ENCODE measurements at regions not wholly inside any gene's neighbourhood (a gene's known extent, or its start where the extent isn't known, plus 50 kb on each side); places are given as distances from the start of the nearest gene placed in this dataset.

DNA sequence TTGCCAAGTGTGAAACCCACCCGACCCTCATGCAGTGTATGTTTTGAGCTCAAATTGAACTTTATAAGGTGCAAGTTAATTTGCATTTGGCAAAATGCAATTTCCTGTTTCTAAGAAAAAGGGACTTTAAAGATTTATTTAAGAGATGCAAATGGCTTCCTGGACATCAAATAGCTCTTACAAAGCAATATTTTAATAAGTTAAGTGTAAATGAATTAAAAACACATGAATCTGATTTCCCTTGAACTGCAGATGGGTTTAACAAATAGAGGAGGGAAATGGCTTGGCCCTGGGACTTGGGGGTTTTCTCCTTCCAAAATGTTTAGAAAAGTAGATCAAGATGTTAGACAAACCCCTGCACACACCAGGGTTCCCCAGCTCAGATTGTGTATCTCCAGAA, 116.0 kb downstream of the EN1 start:
- no peak overlapping the region for H3K4me2 ChIP-seq (ENCODE audit: low read length)
- H4K20me1 ChIP-seq (ENCODE audit: insufficient read depth, low read length): no peaks in the 10 kb centered on the region
- no peaks in the 10 kb centered on the region for H3K27me3 ChIP-seq (ENCODE audit: insufficient read depth, low read length)
- H3K79me2 ChIP-seq (ENCODE audit: insufficient read depth, low read length): no peaks in the 10 kb centered on the region
- no peak overlapping the region for H2AFZ ChIP-seq (ENCODE audit: low read length)
- no peaks in the 10 kb centered on the region for H3K9me2 ChIP-seq (ENCODE audit: low read depth, low read length)
- H3K27ac ChIP-seq (ENCODE audit: low read depth, low read length, poor library complexity, severe bottlenecking): no peak overlapping the region
- H3F3A ChIP-seq (ENCODE audit: insufficient read depth, low read length): no peaks in the 10 kb centered on the region
- no peak overlapping the region for H3K4me3 ChIP-seq (ENCODE audit: low read depth, low read length, poor library complexity, severe bottlenecking)
- no peaks in the 10 kb centered on the region for H3K4me1 ChIP-seq (ENCODE audit: insufficient read depth, low read length, severe bottlenecking)
- TF ChIP-seq EZH2 (IDR thresholded peaks at IDR 0.05; ENCODE audit: borderline replicate concordance, low read length): no peak
- TF ChIP-seq, protein P1, sequence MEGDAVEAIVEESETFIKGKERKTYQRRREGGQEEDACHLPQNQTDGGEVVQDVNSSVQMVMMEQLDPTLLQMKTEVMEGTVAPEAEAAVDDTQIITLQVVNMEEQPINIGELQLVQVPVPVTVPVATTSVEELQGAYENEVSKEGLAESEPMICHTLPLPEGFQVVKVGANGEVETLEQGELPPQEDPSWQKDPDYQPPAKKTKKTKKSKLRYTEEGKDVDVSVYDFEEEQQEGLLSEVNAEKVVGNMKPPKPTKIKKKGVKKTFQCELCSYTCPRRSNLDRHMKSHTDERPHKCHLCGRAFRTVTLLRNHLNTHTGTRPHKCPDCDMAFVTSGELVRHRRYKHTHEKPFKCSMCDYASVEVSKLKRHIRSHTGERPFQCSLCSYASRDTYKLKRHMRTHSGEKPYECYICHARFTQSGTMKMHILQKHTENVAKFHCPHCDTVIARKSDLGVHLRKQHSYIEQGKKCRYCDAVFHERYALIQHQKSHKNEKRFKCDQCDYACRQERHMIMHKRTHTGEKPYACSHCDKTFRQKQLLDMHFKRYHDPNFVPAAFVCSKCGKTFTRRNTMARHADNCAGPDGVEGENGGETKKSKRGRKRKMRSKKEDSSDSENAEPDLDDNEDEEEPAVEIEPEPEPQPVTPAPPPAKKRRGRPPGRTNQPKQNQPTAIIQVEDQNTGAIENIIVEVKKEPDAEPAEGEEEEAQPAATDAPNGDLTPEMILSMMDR (IDR thresholded peaks at IDR 0.05; ENCODE audit: low read length): no peak
- H3K9me3 ChIP-seq (ENCODE audit: low read length): no peaks in the 10 kb centered on the region
- no peaks in the 10 kb centered on the region for H3K36me3 ChIP-seq (ENCODE audit: insufficient read depth, low read length)
- H3K9ac ChIP-seq (ENCODE audit: low read length): no peak overlapping the region

DNA sequence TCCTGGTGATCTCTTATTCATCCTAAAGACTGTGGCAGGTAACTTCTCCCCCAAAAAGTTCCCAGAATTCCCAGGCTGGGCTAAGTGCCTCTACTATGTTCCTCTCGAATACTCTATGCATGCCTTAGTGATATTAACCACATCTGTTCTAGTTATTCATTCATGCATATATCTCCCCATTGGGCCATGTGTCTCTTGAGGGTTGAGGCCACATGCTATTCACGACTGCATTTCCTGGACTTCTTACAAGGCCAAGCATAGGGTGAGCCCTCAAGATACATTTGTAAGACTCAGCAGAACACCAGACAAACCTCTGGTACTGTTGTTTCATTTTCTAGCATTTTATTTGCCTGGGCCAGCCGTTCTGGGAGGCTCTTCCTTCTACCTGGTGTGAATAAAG, 117.0 kb downstream of the EN1 start:
- no peaks in the 10 kb centered on the region for H3F3A ChIP-seq (ENCODE audit: insufficient read depth, low read length)
- TF ChIP-seq, protein P1 (IDR thresholded peaks at IDR 0.05; ENCODE audit: low read length): no peak
- TF ChIP-seq EZH2 (IDR thresholded peaks at IDR 0.05; ENCODE audit: borderline replicate concordance, low read length): no peak
- no peaks in the 10 kb centered on the region for H3K9me2 ChIP-seq (ENCODE audit: low read depth, low read length)

DNA sequence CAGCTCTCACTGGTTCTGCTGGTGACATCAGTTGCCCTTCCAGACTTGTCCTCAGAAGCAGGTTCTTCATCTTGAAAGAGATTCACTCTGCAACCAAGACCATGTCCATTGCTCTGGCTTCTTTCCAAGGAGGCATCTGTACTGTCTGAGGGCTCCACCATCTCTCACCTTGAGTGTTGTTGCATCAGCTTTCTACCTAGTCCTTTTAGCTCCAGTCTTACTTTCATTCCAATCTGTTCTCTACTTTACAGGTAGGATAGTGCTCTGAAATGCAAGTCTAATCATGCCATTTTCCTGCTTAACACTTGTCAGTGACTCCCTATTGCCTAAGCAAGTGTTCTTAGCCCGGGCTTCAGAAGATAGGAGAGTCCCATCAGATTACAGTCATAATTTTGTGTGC, 117.7 kb downstream of the EN1 start:
- H3K27me3 ChIP-seq (ENCODE audit: insufficient read depth, low read length): no peaks in the 10 kb centered on the region
- no peak overlapping the region for H3K27ac ChIP-seq (ENCODE audit: low read depth, low read length, poor library complexity, severe bottlenecking)

More for the DNA sequence above, 117.0 kb downstream of the EN1 start:
- no peaks in the 10 kb centered on the region for H3K4me1 ChIP-seq (ENCODE audit: insufficient read depth, low read length, severe bottlenecking)
- no peaks in the 10 kb centered on the region for H3K27me3 ChIP-seq (ENCODE audit: insufficient read depth, low read length)
- no peaks in the 10 kb centered on the region for H3K79me2 ChIP-seq (ENCODE audit: insufficient read depth, low read length)
- no peak overlapping the region for H3K27ac ChIP-seq (ENCODE audit: low read depth, low read length, poor library complexity, severe bottlenecking)
- H3K9ac ChIP-seq (ENCODE audit: low read length): no peak overlapping the region
- H3K4me3 ChIP-seq (ENCODE audit: low read depth, low read length, poor library complexity, severe bottlenecking): no peak overlapping the region
- H3K36me3 ChIP-seq (ENCODE audit: insufficient read depth, low read length): no peaks in the 10 kb centered on the region
- no peaks in the 10 kb centered on the region for H3K9me3 ChIP-seq (ENCODE audit: low read length)
- H4K20me1 ChIP-seq (ENCODE audit: insufficient read depth, low read length): no peaks in the 10 kb centered on the region
- H2AFZ ChIP-seq (ENCODE audit: low read length): no peak overlapping the region
- H3K4me2 ChIP-seq (ENCODE audit: low read length): no peak overlapping the region

More for the DNA sequence above, 117.7 kb downstream of the EN1 start:
- Histone ChIP-seq H3K9me3 (ENCODE audit: low read length) (no peaks in the 10 kb centered on the region), H4K20me1 (ENCODE audit: insufficient read depth, low read length) (no peaks in the 10 kb centered on the region), H3K4me1 (ENCODE audit: insufficient read depth, low read length, severe bottlenecking) (no peaks in the 10 kb centered on the region), H3K79me2 (ENCODE audit: insufficient read depth, low read length) (no peaks in the 10 kb centered on the region), H3K9me2 (ENCODE audit: low read depth, low read length) (no peaks in the 10 kb centered on the region), H3F3A (ENCODE audit: insufficient read depth, low read length) (no peaks in the 10 kb centered on the region), H2AFZ (ENCODE audit: low read length) (no peak overlapping the region), H3K36me3 (ENCODE audit: insufficient read depth, low read length) (no peaks in the 10 kb centered on the region), H3K9ac (ENCODE audit: low read length) (no peak overlapping the region), H3K4me2 (ENCODE audit: low read length) (no peak overlapping the region), H3K4me3 (ENCODE audit: low read depth, low read length, poor library complexity, severe bottlenecking) (no peak overlapping the region)
- TF ChIP-seq, protein P1 (IDR thresholded peaks at IDR 0.05; ENCODE audit: low read length): no peak
- TF ChIP-seq EZH2 (IDR thresholded peaks at IDR 0.05; ENCODE audit: borderline replicate concordance, low read length): no peak
